Omental fat pad (tissue), 3 donors: ENCODE measurements at regions not wholly inside any gene's neighbourhood (a gene's known extent, or its start where the extent isn't known, plus 50 kb on each side); places are given as distances from the start of the nearest gene placed in this dataset.
"Not testable (repeated sequence)": the region's sequence is repeated elsewhere in the genome, so short reads cannot be mapped to it uniquely, and the experiment has no call there.

ENCODE experiments used
- ATAC-seq: fragments of 150-250 bp; one replicate; pipeline ENCODE4 v1.9.1; 2016; ENCODE audit warnings: mild to moderate bottlenecking, moderate library complexity; ENCODE audit not compliant: low FRiP score
- DNase-seq: peaks from one replicate; pipeline ENCODE4 v3.0.0-alpha.2; 2019; ENCODE audit warnings: low spot score
- TF ChIP-seq, protein P1 (sequence below), 3 donors: fragments of 450-650 bp; IDR thresholded peaks; one replicate each; pipeline ENCODE4 v1.5.1; 2016 to 2017; ENCODE audit warnings: antibody characterized with exemption in 3 of 3, mild to moderate bottlenecking in 3 of 3, moderate library complexity in 2 of 3

DNA sequence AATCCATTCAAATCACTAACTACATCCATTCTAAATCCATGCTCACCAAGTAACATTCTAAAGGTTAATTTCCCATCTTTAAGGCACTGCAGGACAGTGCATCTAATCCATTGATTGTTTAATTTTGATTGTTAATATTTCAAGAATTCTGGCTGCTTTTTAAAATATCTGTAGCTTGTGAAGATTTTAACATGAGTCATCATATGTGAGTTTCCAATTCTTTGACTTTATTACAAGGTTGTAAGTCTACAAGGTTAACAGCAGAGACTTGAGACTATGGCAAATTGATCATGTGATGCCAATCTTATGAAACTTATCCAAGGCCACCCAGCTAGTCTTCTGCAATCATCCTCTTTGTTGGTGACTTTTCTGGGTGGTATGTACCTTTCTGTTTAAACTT is 349.2 kb upstream of the ZC3H15 start:
- DNase-seq (no peak), ATAC-seq (no peak)
- TF ChIP-seq, protein P1, sequence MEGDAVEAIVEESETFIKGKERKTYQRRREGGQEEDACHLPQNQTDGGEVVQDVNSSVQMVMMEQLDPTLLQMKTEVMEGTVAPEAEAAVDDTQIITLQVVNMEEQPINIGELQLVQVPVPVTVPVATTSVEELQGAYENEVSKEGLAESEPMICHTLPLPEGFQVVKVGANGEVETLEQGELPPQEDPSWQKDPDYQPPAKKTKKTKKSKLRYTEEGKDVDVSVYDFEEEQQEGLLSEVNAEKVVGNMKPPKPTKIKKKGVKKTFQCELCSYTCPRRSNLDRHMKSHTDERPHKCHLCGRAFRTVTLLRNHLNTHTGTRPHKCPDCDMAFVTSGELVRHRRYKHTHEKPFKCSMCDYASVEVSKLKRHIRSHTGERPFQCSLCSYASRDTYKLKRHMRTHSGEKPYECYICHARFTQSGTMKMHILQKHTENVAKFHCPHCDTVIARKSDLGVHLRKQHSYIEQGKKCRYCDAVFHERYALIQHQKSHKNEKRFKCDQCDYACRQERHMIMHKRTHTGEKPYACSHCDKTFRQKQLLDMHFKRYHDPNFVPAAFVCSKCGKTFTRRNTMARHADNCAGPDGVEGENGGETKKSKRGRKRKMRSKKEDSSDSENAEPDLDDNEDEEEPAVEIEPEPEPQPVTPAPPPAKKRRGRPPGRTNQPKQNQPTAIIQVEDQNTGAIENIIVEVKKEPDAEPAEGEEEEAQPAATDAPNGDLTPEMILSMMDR (IDR thresholded peaks at IDR 0.05): no peak

DNA sequence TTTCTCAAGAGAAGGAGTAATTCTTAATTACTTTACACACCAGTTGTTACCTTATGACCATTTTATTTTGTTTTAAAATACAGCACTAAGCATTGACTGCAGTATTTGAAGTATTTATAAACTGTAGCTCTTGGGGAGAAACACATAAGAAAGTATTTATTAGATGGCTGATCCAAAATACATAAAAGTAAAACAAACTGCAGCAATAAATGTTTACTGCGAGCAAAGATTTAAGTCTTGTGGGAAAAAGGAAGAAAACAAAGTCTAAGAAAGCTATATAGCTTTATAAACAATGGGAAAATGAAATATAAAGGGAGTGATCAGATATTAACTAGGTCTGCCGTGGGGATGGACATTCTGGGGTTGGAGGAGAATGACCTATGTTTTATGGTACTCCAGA is 347.2 kb upstream of the ZC3H15 start:
- ATAC-seq (no peak), DNase-seq (no peak)
- TF ChIP-seq, protein P1 (IDR thresholded peaks at IDR 0.05): no peak

DNA sequence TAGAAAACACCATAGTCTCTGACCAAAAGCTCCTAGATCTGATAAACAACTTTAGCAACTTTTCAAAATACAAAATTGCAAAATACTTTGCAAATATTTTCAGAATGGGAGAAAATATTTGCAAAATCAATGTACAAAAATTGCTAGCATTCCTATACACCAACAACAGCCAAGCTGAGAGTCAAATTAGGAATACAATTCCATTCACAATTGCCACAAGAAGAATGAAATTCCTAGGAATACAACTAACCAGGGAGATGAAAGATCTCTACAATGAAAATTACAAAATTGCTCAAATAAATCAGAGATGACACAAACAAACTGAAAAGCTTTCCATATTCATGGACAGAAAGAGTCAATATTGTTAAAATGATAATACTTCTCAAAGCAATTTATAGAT is 327.0 kb upstream of the ZC3H15 start:
- TF ChIP-seq, protein P1 (IDR thresholded peaks at IDR 0.05): no peak
- ATAC-seq (no peak), DNase-seq (no peak)

DNA sequence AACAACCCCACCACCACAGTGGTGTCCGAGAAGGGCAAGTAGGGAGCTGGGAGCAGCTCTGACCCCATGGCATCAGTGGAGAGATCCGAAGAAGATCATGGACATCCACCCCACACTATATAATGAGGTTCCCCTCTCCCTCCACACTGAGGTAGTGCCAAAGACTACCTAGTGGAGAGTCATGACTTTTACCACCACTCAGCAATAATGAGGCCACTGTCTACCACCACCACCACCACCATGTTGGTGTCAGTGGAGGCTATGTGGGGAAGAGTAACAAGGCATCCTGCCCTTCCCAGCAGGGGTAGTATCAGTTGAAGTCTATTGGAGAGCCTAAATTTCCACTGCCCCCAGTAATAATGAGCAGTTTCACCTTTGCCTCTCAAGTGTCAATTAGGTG is 321.7 kb upstream of the ZC3H15 start:
- ATAC-seq: no peak
- TF ChIP-seq, protein P1 (IDR thresholded peaks at IDR 0.05): no peak

DNA sequence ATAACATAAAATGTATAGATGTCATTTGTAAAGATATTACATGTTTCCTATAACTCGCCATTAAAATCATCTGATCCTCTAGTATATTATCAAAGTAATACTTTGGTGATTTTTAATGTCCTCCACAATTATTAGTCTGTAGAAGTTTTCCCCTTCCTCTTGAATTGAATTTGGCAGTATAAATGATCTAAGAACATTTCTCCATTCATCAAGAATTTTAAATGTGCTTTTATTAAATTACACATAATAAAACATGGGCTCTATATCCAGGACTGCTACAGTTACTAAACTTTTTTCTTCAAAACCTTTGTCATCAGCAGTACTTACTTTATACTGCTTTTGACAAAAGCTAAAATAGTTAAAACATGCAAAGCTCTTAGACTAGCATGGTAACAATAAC is 315.4 kb upstream of the ZC3H15 start:
- no peak for DNase-seq
- TF ChIP-seq, protein P1 (IDR thresholded peaks at IDR 0.05): no peak
- ATAC-seq: no peak

More for the DNA sequence above, 321.7 kb upstream of the ZC3H15 start:
- no peak for DNase-seq

DNA sequence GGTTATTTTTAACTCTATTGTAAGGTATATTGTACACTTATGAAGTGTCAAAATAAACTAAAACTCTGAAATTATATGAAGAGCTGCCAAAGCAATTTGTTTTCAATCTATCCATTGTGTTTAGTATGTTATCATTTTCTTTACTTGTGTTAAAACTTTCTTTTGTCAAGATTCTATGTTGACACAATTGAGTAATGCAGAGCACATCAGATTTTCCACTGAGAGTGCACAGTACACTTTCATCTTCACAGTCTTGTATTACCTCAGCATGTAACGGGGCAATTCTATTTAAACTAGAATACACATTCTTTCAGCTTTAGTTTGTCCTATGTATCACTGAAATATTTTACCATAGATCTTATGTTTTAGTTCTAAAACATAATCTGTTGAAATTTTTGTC is 304.4 kb upstream of the ZC3H15 start:
- DNase-seq (no peak), ATAC-seq (no peak)
- TF ChIP-seq, protein P1 (IDR thresholded peaks at IDR 0.05): no peak

DNA sequence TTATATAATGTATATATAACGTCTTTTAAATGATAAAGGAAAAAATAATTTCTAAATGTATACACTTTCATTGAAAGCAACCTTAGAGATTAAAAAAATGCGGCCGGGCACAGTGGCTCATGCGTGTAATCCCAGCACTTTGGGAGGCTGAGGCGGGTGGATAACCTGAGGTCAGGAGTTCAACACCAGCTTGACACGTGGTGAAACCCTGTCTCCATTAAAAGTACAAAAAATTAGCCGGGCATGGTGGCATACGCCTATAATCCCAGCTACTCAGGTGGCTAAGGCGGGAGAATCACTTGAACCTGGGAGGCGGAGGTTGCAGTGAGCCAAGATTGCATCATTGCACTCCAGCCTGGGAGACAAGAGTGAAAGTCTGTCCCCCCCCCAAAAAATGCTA is 303.7 kb upstream of the ZC3H15 start:
- ATAC-seq, DNase-seq: not testable (repeated sequence)

DNA sequence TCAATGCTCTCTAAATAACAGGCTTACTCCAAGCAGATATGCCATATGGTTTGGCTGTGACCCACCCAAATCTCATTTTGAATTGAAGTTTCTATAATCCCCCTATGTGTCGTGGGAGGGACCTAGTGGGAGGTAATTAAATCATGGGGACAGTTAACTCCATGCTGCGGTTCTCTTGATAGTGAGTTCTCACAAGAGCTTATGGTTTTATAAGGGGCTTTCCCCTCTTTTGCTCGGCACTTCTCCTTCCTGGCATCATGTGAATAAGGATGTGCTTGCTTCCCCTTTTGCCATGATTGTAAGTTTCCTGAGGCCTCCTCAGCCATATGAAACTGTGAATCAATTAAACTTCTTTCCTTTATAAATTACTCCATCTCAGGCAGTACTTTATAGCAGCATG is 302.7 kb upstream of the ZC3H15 start:
- ATAC-seq (no peak), DNase-seq (no peak)
- TF ChIP-seq, protein P1 (IDR thresholded peaks at IDR 0.05): no peak
